Ishikawa (cell line): ENCODE measurements at regions not wholly inside any gene's neighbourhood (a gene's known extent, or its start where the extent isn't known, plus 50 kb on each side); places are given as distances from the start of the nearest gene placed in this dataset.

Experiments
- CEBPB ChIP-seq: IDR thresholded peaks from 2 replicates; pipeline ENCODE4 v1.6.1; 2012
- CREB1 ChIP-seq: IDR thresholded peaks from 2 replicates; pipeline ENCODE4 v1.6.1; 2012; ENCODE audit warnings: low read depth
- EGR1 ChIP-seq: IDR thresholded peaks from 2 replicates; pipeline ENCODE4 v1.6.1; 2012
- EP300 ChIP-seq: IDR thresholded peaks from 2 replicates; pipeline ENCODE4 v1.6.1; 2012; ENCODE audit warnings: borderline replicate concordance
- FOXM1 ChIP-seq: IDR thresholded peaks from 2 replicates; pipeline ENCODE4 v1.6.1; 2012; ENCODE audit warnings: low read depth, borderline replicate concordance
- NFIC ChIP-seq: IDR thresholded peaks from 2 replicates; pipeline ENCODE4 v1.6.1; 2012
- RAD21 ChIP-seq: IDR thresholded peaks from 2 replicates; pipeline ENCODE4 v1.6.1; 2012; ENCODE audit warnings: low read depth
- TAF1 ChIP-seq: IDR thresholded peaks from 2 replicates; pipeline ENCODE4 v1.6.1; 2012; ENCODE audit warnings: low read depth, mild to moderate bottlenecking
- TCF12 ChIP-seq: IDR thresholded peaks from 2 replicates; pipeline ENCODE4 v1.6.1; 2012; ENCODE audit warnings: low read depth
- TEAD4 ChIP-seq: IDR thresholded peaks from 2 replicates; pipeline ENCODE4 v1.6.1; 2012
- YY1 ChIP-seq: IDR thresholded peaks from 2 replicates; pipeline ENCODE4 v1.6.1; 2012; ENCODE audit warnings: low read depth
- ZBTB7A ChIP-seq: IDR thresholded peaks from 2 replicates; pipeline ENCODE4 v1.6.1; 2012; ENCODE audit warnings: low read depth
- TF ChIP-seq, protein P1 (sequence below): IDR thresholded peaks from 2 replicates; pipeline ENCODE4 v1.6.1; 2012
- TF ChIP-seq, protein P2 (sequence below): IDR thresholded peaks from 2 replicates; pipeline ENCODE4 v1.6.1; 2012; ENCODE audit warnings: low read depth, mild to moderate bottlenecking
- TF ChIP-seq, protein P3 (sequence below): IDR thresholded peaks from 2 replicates; pipeline ENCODE4 v1.6.1; 2012

DNA sequence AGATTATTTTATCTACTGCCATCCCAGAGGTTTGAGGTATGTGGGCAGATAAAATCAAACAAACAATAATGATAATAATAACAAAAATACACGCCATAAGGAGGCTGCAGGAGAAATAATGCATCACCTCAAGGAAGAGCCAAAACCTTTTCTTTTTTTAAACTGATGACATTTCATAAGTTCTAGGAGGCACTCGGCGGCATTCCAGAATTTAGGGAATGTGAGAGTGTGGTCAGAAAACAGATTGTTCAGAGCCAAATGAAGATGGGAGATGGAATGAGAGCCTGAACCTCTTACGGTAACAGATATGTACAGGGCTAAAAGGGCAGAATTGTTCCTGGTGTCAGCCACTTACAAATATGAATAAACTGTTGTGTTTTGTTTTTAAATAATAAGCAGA is 615.0 kb upstream of the CHD1 start:
- no peak for TF ChIP-seq EGR1
- TF ChIP-seq YY1, result no peak
- TF ChIP-seq CREB1, result no peak
- TF ChIP-seq, protein P1, sequence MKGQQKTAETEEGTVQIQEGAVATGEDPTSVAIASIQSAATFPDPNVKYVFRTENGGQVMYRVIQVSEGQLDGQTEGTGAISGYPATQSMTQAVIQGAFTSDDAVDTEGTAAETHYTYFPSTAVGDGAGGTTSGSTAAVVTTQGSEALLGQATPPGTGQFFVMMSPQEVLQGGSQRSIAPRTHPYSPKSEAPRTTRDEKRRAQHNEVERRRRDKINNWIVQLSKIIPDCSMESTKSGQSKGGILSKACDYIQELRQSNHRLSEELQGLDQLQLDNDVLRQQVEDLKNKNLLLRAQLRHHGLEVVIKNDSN, result no peak
- TF ChIP-seq ZBTB7A, result no peak
- TF ChIP-seq RAD21, result no peak
- no peak for TF ChIP-seq FOXM1
- TF ChIP-seq CEBPB, result no peak
- no peak for TF ChIP-seq EP300
- no peak for TF ChIP-seq TEAD4
- no peak for TF ChIP-seq TCF12
- TF ChIP-seq, protein P2, sequence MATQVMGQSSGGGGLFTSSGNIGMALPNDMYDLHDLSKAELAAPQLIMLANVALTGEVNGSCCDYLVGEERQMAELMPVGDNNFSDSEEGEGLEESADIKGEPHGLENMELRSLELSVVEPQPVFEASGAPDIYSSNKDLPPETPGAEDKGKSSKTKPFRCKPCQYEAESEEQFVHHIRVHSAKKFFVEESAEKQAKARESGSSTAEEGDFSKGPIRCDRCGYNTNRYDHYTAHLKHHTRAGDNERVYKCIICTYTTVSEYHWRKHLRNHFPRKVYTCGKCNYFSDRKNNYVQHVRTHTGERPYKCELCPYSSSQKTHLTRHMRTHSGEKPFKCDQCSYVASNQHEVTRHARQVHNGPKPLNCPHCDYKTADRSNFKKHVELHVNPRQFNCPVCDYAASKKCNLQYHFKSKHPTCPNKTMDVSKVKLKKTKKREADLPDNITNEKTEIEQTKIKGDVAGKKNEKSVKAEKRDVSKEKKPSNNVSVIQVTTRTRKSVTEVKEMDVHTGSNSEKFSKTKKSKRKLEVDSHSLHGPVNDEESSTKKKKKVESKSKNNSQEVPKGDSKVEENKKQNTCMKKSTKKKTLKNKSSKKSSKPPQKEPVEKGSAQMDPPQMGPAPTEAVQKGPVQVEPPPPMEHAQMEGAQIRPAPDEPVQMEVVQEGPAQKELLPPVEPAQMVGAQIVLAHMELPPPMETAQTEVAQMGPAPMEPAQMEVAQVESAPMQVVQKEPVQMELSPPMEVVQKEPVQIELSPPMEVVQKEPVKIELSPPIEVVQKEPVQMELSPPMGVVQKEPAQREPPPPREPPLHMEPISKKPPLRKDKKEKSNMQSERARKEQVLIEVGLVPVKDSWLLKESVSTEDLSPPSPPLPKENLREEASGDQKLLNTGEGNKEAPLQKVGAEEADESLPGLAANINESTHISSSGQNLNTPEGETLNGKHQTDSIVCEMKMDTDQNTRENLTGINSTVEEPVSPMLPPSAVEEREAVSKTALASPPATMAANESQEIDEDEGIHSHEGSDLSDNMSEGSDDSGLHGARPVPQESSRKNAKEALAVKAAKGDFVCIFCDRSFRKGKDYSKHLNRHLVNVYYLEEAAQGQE, result no peak
- no peak for TF ChIP-seq NFIC

DNA sequence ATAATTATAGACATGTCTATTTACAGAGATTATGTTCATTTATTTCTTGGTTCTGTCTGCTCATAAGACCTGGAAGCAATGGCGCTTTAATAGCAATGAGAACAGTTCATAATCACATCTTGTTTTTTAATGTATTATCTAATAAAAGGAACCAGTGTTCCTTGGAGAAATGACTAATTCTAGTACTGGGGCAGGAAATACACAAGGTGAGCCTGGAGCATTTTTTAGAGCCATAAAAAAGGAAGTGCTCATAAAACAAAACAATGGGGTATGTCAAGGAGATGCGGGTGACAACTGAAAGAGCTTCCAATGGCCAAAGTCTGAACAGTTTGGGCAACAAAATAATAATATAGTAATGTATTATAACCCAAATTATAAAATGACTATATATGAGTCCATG is 531.9 kb upstream of the CHD1 start:
- TF ChIP-seq, protein P2, result no peak
- TF ChIP-seq CEBPB (no peak), EGR1 (no peak), TCF12 (no peak), TAF1 (no peak), FOXM1 (no peak), ZBTB7A (no peak), YY1 (no peak), CREB1 (no peak), NFIC (no peak), RAD21 (no peak), EP300 (no peak)
- TF ChIP-seq, protein P3, sequence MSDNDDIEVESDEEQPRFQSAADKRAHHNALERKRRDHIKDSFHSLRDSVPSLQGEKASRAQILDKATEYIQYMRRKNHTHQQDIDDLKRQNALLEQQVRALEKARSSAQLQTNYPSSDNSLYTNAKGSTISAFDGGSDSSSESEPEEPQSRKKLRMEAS, result no peak
- TF ChIP-seq, protein P1, result no peak

DNA sequence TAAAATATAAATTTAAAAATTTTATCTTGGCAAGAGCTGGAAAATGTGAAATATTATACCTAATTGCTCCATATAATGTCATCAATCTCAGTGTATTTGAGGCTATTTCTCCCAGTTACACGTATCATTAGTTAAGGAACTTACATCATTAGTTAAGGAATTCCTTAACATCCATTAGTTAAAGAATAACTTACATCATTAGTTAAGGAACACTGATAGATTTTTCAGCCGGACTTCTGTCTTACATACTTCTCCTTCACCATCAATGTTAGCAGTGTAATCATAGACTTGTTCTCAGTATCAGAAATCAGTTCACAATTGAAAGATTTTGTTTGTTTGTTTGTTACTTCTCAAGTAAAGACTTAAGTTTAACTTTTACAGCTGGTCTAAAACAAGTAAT is 524.4 kb upstream of the CHD1 start:
- TF ChIP-seq TEAD4 (no peak), TCF12 (no peak), NFIC (no peak), RAD21 (no peak), ZBTB7A (no peak), CEBPB (no peak), CREB1 (no peak), FOXM1 (no peak), EP300 (no peak), YY1 (no peak), TAF1 (no peak), EGR1 (no peak)
- TF ChIP-seq, protein P2, result no peak
- TF ChIP-seq, protein P3, result no peak
- TF ChIP-seq, protein P1, result no peak

DNA sequence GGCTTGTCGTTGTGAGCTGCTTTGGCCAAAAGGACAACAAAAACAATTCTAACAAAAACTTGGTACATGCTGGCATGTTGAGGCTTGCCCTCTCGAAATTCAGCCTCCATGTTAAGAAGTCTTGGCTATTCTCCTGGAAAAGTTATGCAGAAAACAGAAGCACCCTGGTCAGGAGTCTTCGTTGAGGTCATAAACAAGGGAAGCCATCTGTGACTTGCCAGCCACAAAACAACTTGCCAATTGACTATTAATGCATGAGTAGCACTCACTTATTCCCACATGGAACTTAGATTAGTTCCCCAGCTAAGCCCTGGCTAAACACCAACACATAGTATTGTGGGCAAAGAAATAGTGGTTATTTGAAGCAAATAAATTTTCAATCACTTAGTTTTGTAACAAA is 521.0 kb upstream of the CHD1 start:
- TF ChIP-seq CREB1 (no peak), TAF1 (no peak), RAD21 (no peak), YY1 (no peak), ZBTB7A (no peak), FOXM1 (no peak), EP300 (no peak), NFIC (no peak), EGR1 (no peak), TCF12 (no peak), CEBPB (no peak)
- TF ChIP-seq, protein P3, result no peak
- TF ChIP-seq, protein P1, result no peak
